ENCODE measurements at regions not wholly inside any gene's neighbourhood (a gene's known extent, or its start where the extent isn't known, plus 50 kb on each side); places are given as distances from the start of the nearest gene placed in this dataset.
A peak's percentile ranks its signal among the peaks of the same experiment; 100 is the strongest.

- DNase-seq, result no peak
Observed at GRCh38 chr12:98360401-98360800, 155.0 kb upstream of the TMPO start.

GRCh38 chr12:98369581-98369980, 145.8 kb upstream of the TMPO start:
- no peak for DNase-seq

GRCh38 chr12:98370976-98371375, 144.4 kb upstream of the TMPO start:
- no peak for DNase-seq

- DNase-seq, result no peak
Observed at GRCh38 chr12:98371419-98371818, 144.0 kb upstream of the TMPO start.

GRCh38 chr12:98372340-98373024, 142.9 kb upstream of the TMPO start:
- DNase-seq, result no peak

- DNase-seq, result no peak
Observed at GRCh38 chr12:98373025-98373554, 142.3 kb upstream of the TMPO start.

GRCh38 chr12:98374007-98374406, 141.4 kb upstream of the TMPO start:
- DNase-seq, result no peak

GRCh38 chr12:98379106-98379505, 136.3 kb upstream of the TMPO start:
- no peak for DNase-seq

- DNase-seq, result no peak
Observed at GRCh38 chr12:98385641-98386040, 129.7 kb upstream of the TMPO start.

GRCh38 chr12:98387444-98387843, 127.9 kb upstream of the TMPO start:
- no peak for DNase-seq

- no peak for DNase-seq
Observed at GRCh38 chr12:98388126-98388525, 127.3 kb upstream of the TMPO start.

- no peak for DNase-seq
Observed at GRCh38 chr12:98389593-98389992, 125.8 kb upstream of the TMPO start.

GRCh38 chr12:98397323-98398105, 117.9 kb upstream of the TMPO start:
- peak; percentile 59 to 67 (median 62) for DNase-seq

- DNase-seq, result peak; percentile 7 to 47 (median 22)
Observed at GRCh38 chr12:98399532-98399931, 115.9 kb upstream of the TMPO start.

GRCh38 chr12:98401427-98401826, 114.0 kb upstream of the TMPO start:
- no peak for DNase-seq

- DNase-seq, result no peak
Observed at GRCh38 chr12:98402091-98402490, 113.3 kb upstream of the TMPO start.

- no peak for DNase-seq
Observed at GRCh38 chr12:98402671-98403070, 112.7 kb upstream of the TMPO start.

GRCh38 chr12:98403385-98403784, 112.0 kb upstream of the TMPO start:
- no peak for DNase-seq

GRCh38 chr12:98403936-98404335, 111.5 kb upstream of the TMPO start:
- no peak for DNase-seq

GRCh38 chr12:98405805-98406366, 109.5 kb upstream of the TMPO start:
- DNase-seq, result no peak

GRCh38 chr12:98406378-98406777, 109.0 kb upstream of the TMPO start:
- no peak for DNase-seq

GRCh38 chr12:98408681-98409080, 106.7 kb upstream of the TMPO start:
- DNase-seq, result no peak

GRCh38 chr12:98409548-98409947, 105.8 kb upstream of the TMPO start:
- DNase-seq, result no peak

GRCh38 chr12:98410356-98410755, 105.0 kb upstream of the TMPO start:
- DNase-seq, result no peak
